Nephron (organoid): ENCODE measurements at regions not wholly inside any gene's neighbourhood (a gene's known extent, or its start where the extent isn't known, plus 50 kb on each side); places are given as distances from the start of the nearest gene placed in this dataset.

Experiments used
- H3K27ac Mint-ChIP-seq, 3 experiments: 2 replicates each; pipeline ENCODE4 v1.8.0; 2020; ENCODE audit warnings: mixed read lengths in 3 of 3, mild to moderate bottlenecking in 2 of 3, moderate library complexity in 1 of 3
- H3K27me3 Mint-ChIP-seq: 2 replicates; pipeline ENCODE4 v1.8.0; 2021; ENCODE audit warnings: low read depth, mild to moderate bottlenecking, moderate library complexity, mixed read lengths
- H3K36me3 Mint-ChIP-seq: 2 replicates; pipeline ENCODE4 v1.8.0; 2020; ENCODE audit warnings: low read depth, mixed read lengths
- H3K4me1 Mint-ChIP-seq: 2 replicates; pipeline ENCODE4 v1.8.0; 2020; ENCODE audit warnings: mixed read lengths
- H3K4me3 Mint-ChIP-seq, 3 experiments: 2 replicates each; pipeline ENCODE4 v1.8.0; 2020; ENCODE audit warnings: mild to moderate bottlenecking in 3 of 3, mixed read lengths in 3 of 3, moderate library complexity in 2 of 3
- H3K9me3 Mint-ChIP-seq: 2 replicates; pipeline ENCODE4 v1.8.0; 2020; ENCODE audit warnings: mixed read lengths
- CTCF ChIP-seq, 3 experiments: fragments of 200-600 bp; sonication (generic); IDR thresholded peaks; one replicate each; pipeline ENCODE4 v1.5.0; 2021; ENCODE audit warnings: antibody characterized with exemption in 3 of 3; ENCODE audit not compliant: unreplicated experiment in 3 of 3

- peak in 1 of 3 experiments; percentile 24 for TF ChIP-seq CTCF (IDR thresholded peaks at IDR 0.05; ENCODE audit: unreplicated experiment in 3 of 3)
- H3K4me1 Mint-ChIP-seq, result peaks cover 30% of the 10 kb centered on the region
- H3K27ac Mint-ChIP-seq, result peak overlapping the region in 2 of 3 experiments; percentile 20 to 42
- no peaks in the 10 kb centered on the region for H3K9me3 Mint-ChIP-seq
- H3K4me3 Mint-ChIP-seq, result no peak overlapping the region
- H3K36me3 Mint-ChIP-seq, result no peaks in the 10 kb centered on the region
- peaks cover 3% of the 10 kb centered on the region for H3K27me3 Mint-ChIP-seq
These were observed 89.8 kb upstream of the NPVF start for GRCh38 chr7:25318047-25318446.

- Mint-ChIP-seq H3K27me3 (peaks cover 3% of the 10 kb centered on the region), H3K4me1 (peaks cover 25% of the 10 kb centered on the region), H3K36me3 (no peaks in the 10 kb centered on the region), H3K9me3 (no peaks in the 10 kb centered on the region), H3K27ac (no peak overlapping the region), H3K4me3 (no peak overlapping the region)
- TF ChIP-seq CTCF (IDR thresholded peaks at IDR 0.05; ENCODE audit: unreplicated experiment in 3 of 3), result no peak
These were observed 91.4 kb upstream of the NPVF start for GRCh38 chr7:25319707-25320106.

- Mint-ChIP-seq H3K27ac (no peak overlapping the region), H3K9me3 (no peaks in the 10 kb centered on the region), H3K36me3 (no peaks in the 10 kb centered on the region), H3K27me3 (peaks cover 3% of the 10 kb centered on the region), H3K4me1 (peaks cover 15% of the 10 kb centered on the region), H3K4me3 (no peak overlapping the region)
- no peak for TF ChIP-seq CTCF (IDR thresholded peaks at IDR 0.05; ENCODE audit: unreplicated experiment in 3 of 3)
These were observed 92.5 kb upstream of the NPVF start for GRCh38 chr7:25320791-25321190.

- H3K4me3 Mint-ChIP-seq, result no peak overlapping the region
These were observed 93.1 kb upstream of the NPVF start for GRCh38 chr7:25321424-25321823.

GRCh38 chr7:25322473-25322872 is 94.2 kb upstream of the NPVF start:
- H3K4me3 Mint-ChIP-seq, result no peak overlapping the region
- H3K4me1 Mint-ChIP-seq, result peaks cover 15% of the 10 kb centered on the region
- H3K9me3 Mint-ChIP-seq, result no peaks in the 10 kb centered on the region
- H3K27me3 Mint-ChIP-seq, result peaks cover 3% of the 10 kb centered on the region
- no peak for TF ChIP-seq CTCF (IDR thresholded peaks at IDR 0.05; ENCODE audit: unreplicated experiment in 3 of 3)
- no peak overlapping the region for H3K27ac Mint-ChIP-seq
- no peaks in the 10 kb centered on the region for H3K36me3 Mint-ChIP-seq

More at GRCh38 chr7:25321424-25321823, 93.1 kb upstream of the NPVF start:
- Mint-ChIP-seq H3K9me3 (no peaks in the 10 kb centered on the region), H3K27ac (peak overlapping the region in 2 of 3 experiments; percentile 10 to 14), H3K4me1 (peaks cover 15% of the 10 kb centered on the region), H3K36me3 (no peaks in the 10 kb centered on the region), H3K27me3 (peaks cover 3% of the 10 kb centered on the region)
- no peak for TF ChIP-seq CTCF (IDR thresholded peaks at IDR 0.05; ENCODE audit: unreplicated experiment in 3 of 3)

- Mint-ChIP-seq H3K9me3 (no peaks in the 10 kb centered on the region), H3K27me3 (peaks cover 3% of the 10 kb centered on the region), H3K4me3 (no peak overlapping the region), H3K4me1 (peaks cover 11% of the 10 kb centered on the region), H3K36me3 (no peaks in the 10 kb centered on the region), H3K27ac (no peak overlapping the region)
- no peak for TF ChIP-seq CTCF (IDR thresholded peaks at IDR 0.05; ENCODE audit: unreplicated experiment in 3 of 3)
These were observed 97.0 kb upstream of the NPVF start for GRCh38 chr7:25325186-25325757.
